OCI-M2 (cell line): ENCODE measurements at regions not wholly inside any gene's neighbourhood (a gene's known extent, or its start where the extent isn't known, plus 50 kb on each side); places are given as distances from the start of the nearest gene placed in this dataset.

Source experiments
- DNase-seq: peaks from one replicate; lab custom pipeline; 2025; ENCODE audit not compliant: unreplicated experiment; lab: John Stamatoyannopoulos, UW

- DNase-seq: no peak
Observed at GRCh38 chr4:63644396-63644795, 764.9 kb downstream of the TECRL start.

GRCh38 chr4:63637270-63637669 lies 772.0 kb downstream of the TECRL start:
- no peak for DNase-seq

- no peak for DNase-seq
Observed at GRCh38 chr4:63632858-63633257, 776.4 kb downstream of the TECRL start.

- no peak for DNase-seq
Observed at GRCh38 chr4:63620271-63620670, 789.0 kb downstream of the TECRL start.

GRCh38 chr4:63619771-63620170 lies 789.5 kb downstream of the TECRL start:
- no peak for DNase-seq

GRCh38 chr4:63618883-63619718 lies 790.1 kb downstream of the TECRL start:
- no peak for DNase-seq

GRCh38 chr4:63607169-63607872 lies 801.9 kb downstream of the TECRL start:
- no peak for DNase-seq

GRCh38 chr4:63589796-63590195 lies 819.5 kb downstream of the TECRL start:
- DNase-seq: no peak

- no peak for DNase-seq
Observed at GRCh38 chr4:63583561-63583960, 825.7 kb downstream of the TECRL start.

- DNase-seq: no peak
Observed at GRCh38 chr4:63583007-63583406, 826.2 kb downstream of the TECRL start.

- no peak for DNase-seq
Observed at GRCh38 chr4:63580796-63581475, 828.3 kb downstream of the TECRL start.

GRCh38 chr4:63578383-63578782 lies 830.9 kb downstream of the TECRL start:
- DNase-seq: no peak

- DNase-seq: no peak
Observed at GRCh38 chr4:63566658-63567057, 842.6 kb downstream of the TECRL start.

- DNase-seq: no peak
Observed at GRCh38 chr4:63563288-63564014, 845.8 kb downstream of the TECRL start.

- no peak for DNase-seq
Observed at GRCh38 chr4:63558709-63559108, 850.5 kb downstream of the TECRL start.

- no peak for DNase-seq
Observed at GRCh38 chr4:63556332-63556731, 852.9 kb downstream of the TECRL start.

- DNase-seq: no peak
Observed at GRCh38 chr4:63553123-63553522, 856.1 kb downstream of the TECRL start.

GRCh38 chr4:63541828-63542227 lies 867.4 kb downstream of the TECRL start:
- DNase-seq: no peak

GRCh38 chr4:63529581-63530337 lies 879.5 kb downstream of the TECRL start:
- DNase-seq: no peak

GRCh38 chr4:63528256-63528991 lies 880.8 kb downstream of the TECRL start:
- DNase-seq: no peak
